Activated CD8-positive, alpha-beta memory T cell treated with anti-CD3 and anti-CD28 coated beads, Interleukin-2, amount 50 U/mL, for 1 hour (primary cell): ENCODE measurements at regions not wholly inside any gene's neighbourhood (a gene's known extent, or its start where the extent isn't known, plus 50 kb on each side); places are given as distances from the start of the nearest gene placed in this dataset.

ENCODE experiments used
- DNase-seq: peaks from one replicate; pipeline ENCODE4 v3.0.0-alpha.2; 2020; ENCODE audit errors: extremely low read depth

- no peak for DNase-seq
Observed at GRCh38 chr15:95644100-95644875, 686.2 kb upstream of the NR2F2 start.

GRCh38 chr15:95645791-95646338, 684.6 kb upstream of the NR2F2 start:
- DNase-seq: no peak

GRCh38 chr15:95646484-95647273, 683.8 kb upstream of the NR2F2 start:
- no peak for DNase-seq

GRCh38 chr15:95647531-95648277, 682.8 kb upstream of the NR2F2 start:
- no peak for DNase-seq

GRCh38 chr15:95653361-95653805, 677.1 kb upstream of the NR2F2 start:
- no peak for DNase-seq

- no peak for DNase-seq
Observed at GRCh38 chr15:95655089-95655607, 675.4 kb upstream of the NR2F2 start.

- DNase-seq: no peak
Observed at GRCh38 chr15:95656595-95656994, 673.9 kb upstream of the NR2F2 start.

- no peak for DNase-seq
Observed at GRCh38 chr15:95658799-95659198, 671.7 kb upstream of the NR2F2 start.

GRCh38 chr15:95659656-95660055, 670.8 kb upstream of the NR2F2 start:
- DNase-seq: no peak

GRCh38 chr15:95662638-95663037, 667.9 kb upstream of the NR2F2 start:
- DNase-seq: no peak

GRCh38 chr15:95663156-95664100, 667.1 kb upstream of the NR2F2 start:
- DNase-seq: no peak

GRCh38 chr15:95664450-95664849, 666.0 kb upstream of the NR2F2 start:
- no peak for DNase-seq

- DNase-seq: no peak
Observed at GRCh38 chr15:95669146-95669922, 661.2 kb upstream of the NR2F2 start.

GRCh38 chr15:95674031-95674430, 656.5 kb upstream of the NR2F2 start:
- no peak for DNase-seq

GRCh38 chr15:95676500-95676899, 654.0 kb upstream of the NR2F2 start:
- no peak for DNase-seq

- DNase-seq: no peak
Observed at GRCh38 chr15:95679847-95680582, 650.5 kb upstream of the NR2F2 start.

GRCh38 chr15:95680728-95681127, 649.8 kb upstream of the NR2F2 start:
- DNase-seq: no peak

- no peak for DNase-seq
Observed at GRCh38 chr15:95681836-95682544, 648.5 kb upstream of the NR2F2 start.

- no peak for DNase-seq
Observed at GRCh38 chr15:95684126-95684525, 646.4 kb upstream of the NR2F2 start.
